GM13977 (cell line): ENCODE measurements at regions not wholly inside any gene's neighbourhood (a gene's known extent, or its start where the extent isn't known, plus 50 kb on each side); places are given as distances from the start of the nearest gene placed in this dataset.

Experiments
- DNase-seq: peaks from one replicate; pipeline ENCODE4 v3.0.0; 2012; ENCODE audit warnings: low spot score
- CTCF ChIP-seq: IDR thresholded peaks from 2 replicates; pipeline ENCODE4 v1.5.1; 2012; ENCODE audit warnings: mild to moderate bottlenecking, control low read depth; ENCODE audit not compliant: insufficient read depth; ENCODE audit errors: extremely low read depth, missing control alignments
- in situ Hi-C: fragments of 300-500 bp; cut with MboI; formaldehyde crosslinking; loops from one replicate; pipeline ENCODE4 v1.12.0; 2022; ENCODE audit warnings: low sequenced_read_pairs, low pct_unique_long_range_greater_than_20kb, mixed read lengths, inconsistent platforms; ENCODE audit not compliant: unreplicated experiment

- in situ Hi-C loops, result no loop called here
- TF ChIP-seq CTCF, result no peak
- DNase-seq, result no peak
Measured at GRCh38 chr17:36773039-36773438, 164.2 kb upstream of the LHX1 start.

GRCh38 chr17:36777118-36777517 is 160.2 kb upstream of the LHX1 start:
- no peak for DNase-seq
- in situ Hi-C loops, result no loop called here
- TF ChIP-seq CTCF, result no peak

GRCh38 chr17:36778448-36778847 is 158.8 kb upstream of the LHX1 start:
- no peak for TF ChIP-seq CTCF
- no peak for DNase-seq
- in situ Hi-C loops, result no loop called here

GRCh38 chr17:36779550-36779949 is 157.7 kb upstream of the LHX1 start:
- no peak for DNase-seq
- no peak for TF ChIP-seq CTCF
- in situ Hi-C loops, result no loop called here

- TF ChIP-seq CTCF, result no peak
- no peak for DNase-seq
- in situ Hi-C loops, result no loop called here
Measured at GRCh38 chr17:36784633-36785032, 152.6 kb upstream of the LHX1 start.

- in situ Hi-C loops, result no loop called here
- DNase-seq, result no peak
- no peak for TF ChIP-seq CTCF
Measured at GRCh38 chr17:36786867-36787266, 150.4 kb upstream of the LHX1 start.
